GM03348 (cell line): ENCODE measurements at regions not wholly inside any gene's neighbourhood (a gene's known extent, or its start where the extent isn't known, plus 50 kb on each side); places are given as distances from the start of the nearest gene placed in this dataset.

Source experiments
- DNase-seq: peaks from one replicate; pipeline ENCODE4 v3.0.0; 2012; ENCODE audit warnings: low spot score

DNA sequence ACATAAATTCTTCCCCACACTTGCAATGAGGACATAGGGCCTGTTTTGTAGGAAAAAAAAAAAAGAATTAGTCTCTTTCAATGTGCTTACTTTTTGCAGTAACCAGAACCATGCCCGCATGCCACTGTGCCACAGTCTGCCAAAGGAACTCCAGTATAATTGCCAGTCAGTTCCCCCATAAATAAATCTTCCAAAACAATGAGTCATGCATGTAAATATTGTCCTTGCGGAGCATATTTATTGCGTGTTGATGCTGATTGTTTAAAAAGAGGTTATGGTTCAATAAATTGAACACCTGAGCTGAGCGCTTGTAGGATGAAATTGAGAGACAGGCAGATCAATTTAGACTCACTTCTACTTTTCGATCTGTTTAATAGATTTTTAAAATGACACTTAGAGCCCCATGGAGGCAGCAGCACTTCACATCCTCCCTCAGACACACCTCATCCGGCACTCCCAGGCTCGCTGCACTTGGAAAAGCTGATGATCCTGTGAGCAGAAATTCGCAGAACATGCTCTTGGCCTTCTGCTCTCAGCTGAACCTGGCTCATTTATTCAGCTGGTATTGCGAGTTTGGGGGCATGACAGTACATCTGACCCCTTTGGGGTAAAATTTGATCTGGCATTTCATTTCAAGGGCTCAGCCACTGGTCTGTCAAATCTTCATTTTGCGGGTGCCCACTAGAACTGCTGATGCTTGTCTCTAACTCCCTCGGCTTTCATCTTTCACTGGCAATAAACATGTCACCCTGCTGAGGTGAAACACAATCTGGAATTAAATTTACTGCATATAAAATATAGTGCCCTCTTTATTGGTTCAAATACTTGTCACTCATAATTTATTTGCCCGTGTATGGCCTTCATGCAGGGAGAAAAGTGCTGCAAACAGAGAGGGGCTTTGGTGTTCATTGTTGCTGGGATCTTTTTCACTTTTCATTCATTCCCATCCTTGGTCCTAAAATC lies 371.1 kb upstream of the POU3F2 start:
- no peak for DNase-seq

DNA sequence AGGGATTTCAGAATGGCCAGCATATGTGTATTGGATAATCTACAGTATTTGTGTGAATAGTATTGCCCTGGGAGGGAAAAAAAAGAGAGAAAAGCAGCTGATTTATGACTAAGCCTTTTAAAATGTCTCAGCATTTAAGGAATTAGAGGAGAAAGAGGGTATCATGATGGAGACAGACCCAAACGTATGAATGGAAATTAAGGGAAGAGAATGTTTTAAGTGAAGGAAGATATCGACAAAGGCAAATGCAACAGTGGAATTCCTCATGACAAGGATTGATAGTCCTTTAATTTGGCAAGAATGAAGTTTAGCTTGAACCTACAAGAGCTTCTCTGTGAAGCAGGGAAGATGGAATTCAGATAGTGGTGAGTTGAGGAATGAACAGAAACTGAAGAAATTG lies 367.3 kb upstream of the POU3F2 start:
- no peak for DNase-seq

DNA sequence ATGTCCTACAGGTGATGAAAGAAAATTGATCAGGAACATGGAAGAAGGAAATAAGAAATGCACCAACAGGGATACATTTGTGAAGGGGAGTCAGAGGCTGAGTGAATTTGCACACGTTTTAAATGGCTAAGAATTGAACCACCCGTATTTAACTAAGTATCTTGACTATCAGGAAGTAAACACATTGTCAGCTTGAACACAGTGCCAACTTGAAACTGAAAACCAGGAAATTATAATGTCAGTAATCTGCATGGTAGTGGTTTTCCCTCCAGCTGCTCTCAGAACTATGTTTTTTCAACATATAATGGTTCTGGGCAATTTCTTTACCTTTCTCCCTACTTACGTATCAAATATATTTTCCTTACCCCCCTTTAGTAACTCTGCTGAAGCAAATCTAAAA lies 366.5 kb upstream of the POU3F2 start:
- DNase-seq = no peak

DNA sequence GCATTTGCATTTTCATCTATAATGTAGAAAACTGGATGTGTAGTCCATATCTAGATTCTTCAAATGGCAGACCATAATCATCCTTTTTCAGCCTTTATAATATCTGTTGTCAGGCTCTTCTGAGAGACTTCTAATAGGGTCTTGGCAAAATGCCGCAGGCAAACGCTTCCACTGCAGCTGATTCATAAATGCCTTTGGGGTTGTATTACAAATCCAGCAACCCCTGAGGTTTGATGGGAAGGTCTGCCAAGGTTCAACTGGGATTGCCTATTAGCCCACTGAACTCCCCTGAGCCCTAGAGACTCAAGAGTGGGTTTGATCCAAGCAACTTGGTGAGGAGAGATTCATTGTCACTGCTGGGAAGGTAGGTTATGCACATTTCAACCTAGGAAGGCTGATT lies 365.2 kb upstream of the POU3F2 start:
- no peak for DNase-seq

DNA sequence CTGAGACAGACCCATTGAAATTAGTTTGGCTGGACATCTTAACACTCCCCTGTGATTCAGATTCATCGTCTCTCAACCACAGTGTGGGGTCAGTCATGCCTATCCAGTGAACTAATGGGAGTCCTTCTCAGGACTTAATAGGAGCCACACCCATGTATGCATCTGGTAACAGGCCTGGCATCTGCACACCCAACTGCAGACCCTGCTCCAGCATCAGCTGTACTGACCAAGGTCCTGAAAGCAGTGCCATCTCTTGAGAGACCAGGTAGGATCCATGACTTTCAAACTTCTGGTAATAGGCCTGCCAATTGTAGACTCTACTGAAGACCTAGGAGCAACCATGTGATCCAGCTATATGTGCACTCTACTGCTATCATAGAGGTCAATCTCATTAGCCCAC lies 363.6 kb upstream of the POU3F2 start:
- no peak for DNase-seq

DNA sequence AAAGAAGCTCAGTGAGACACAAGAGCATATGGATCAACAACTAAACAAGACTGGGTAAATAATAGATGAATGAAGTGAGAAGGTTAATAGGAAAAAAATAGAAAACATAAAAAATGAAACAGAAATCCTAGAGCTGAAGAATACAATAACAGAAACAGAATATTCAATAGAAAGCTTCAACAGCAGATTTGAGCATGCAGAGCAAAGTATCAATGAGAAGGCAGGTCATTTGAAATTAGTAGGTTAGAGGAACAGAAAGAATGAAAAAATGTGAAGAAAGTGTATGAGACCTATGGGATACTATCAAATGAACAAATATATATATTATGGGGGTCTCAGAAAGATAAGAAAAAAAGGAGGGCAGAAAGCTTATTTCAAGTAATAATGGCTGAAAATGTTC lies 362.9 kb upstream of the POU3F2 start:
- no peak for DNase-seq

DNA sequence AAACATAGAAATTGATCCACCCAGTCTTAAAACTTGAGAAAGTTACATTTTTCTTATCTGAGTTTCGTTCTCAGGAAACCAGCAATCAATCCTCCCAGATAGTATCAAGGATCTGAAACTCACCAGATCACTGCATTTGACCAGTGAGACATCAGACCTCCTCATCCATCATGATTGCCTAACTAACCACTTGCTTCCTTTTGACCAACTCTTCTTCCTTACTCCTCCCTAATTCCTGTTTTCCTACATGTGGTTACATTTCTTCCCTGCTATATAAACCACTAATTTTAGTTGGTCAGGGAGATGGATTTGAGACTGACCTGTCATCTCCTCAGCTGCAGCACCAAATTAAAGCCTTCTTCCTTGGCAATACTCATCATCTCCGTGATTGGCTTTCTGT lies 357.1 kb upstream of the POU3F2 start:
- no peak for DNase-seq

DNA sequence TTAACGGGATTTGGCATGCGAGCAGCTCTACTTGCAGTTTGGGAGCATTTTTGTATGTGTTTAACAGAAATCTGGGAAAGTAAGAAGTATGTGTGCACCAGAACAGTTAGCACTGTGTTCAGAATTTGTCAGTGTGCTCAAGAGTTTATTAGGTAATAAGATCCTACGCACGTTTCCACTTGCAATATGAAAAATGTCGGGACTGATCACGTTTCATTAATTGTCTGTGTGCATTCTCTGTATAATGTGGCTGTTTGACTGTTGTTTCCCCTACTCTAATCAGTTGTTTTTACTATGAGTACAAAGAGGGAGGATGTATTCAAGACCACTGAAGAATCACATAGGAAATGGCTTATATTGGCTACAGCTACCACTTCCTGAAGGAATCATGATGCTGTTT lies 349.7 kb upstream of the POU3F2 start:
- DNase-seq = no peak

DNA sequence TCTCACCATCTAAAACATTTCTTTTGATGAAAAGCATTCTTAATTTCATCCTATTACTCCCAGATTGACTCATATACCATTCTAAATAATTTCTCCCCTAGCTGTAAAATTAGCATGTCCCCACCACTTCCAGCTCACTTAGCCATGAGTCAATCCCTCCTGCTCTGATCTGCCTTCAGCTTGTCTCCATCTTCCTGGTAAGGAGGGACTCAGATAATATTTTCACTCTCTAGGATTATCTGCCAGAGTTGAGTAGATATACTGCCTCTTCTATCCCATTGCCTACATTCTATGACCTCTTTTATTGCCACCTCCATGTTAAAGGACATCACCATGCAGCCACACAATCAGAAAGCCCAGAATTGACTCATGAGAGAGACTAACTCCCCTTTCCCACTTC lies 348.8 kb upstream of the POU3F2 start:
- DNase-seq = no peak

DNA sequence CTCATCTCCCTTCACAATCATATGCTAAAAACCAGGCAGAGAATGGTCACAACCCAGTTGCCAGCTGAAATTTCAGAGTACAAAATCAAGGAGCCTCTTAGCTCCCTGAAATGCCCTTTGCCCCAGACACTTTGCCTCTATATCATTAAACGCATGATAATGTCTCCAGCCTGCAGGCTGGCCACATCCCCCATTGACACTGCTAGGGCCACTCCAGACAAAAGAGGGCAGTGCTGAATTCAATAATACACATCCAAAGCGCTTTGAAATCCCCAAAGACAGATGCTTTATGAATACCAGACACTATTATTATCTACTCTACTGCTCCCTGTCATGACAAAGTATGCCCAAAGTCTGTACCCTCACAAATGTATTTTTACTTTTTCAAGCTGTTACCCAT lies 348.3 kb upstream of the POU3F2 start:
- peak; percentile 2 for DNase-seq

DNA sequence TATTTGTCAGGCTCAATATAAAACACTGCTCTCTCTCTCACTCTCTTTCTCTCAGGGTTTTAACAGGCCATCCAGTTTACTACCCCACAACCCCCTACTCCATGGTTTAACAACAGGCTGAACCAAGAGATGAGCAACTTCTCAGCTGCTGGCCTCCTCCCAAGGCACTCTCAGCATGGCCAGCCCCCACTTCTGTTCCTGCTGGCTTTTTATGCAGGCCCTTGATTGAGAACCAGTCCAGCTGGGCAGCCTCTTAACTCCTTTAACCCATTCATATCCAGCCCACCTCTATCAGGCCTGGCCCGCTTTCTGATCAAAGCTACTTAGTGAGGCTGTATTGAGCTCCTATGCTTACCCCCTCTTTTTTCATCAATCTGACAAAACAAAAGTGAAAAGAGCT lies 346.8 kb upstream of the POU3F2 start:
- no peak for DNase-seq

DNA sequence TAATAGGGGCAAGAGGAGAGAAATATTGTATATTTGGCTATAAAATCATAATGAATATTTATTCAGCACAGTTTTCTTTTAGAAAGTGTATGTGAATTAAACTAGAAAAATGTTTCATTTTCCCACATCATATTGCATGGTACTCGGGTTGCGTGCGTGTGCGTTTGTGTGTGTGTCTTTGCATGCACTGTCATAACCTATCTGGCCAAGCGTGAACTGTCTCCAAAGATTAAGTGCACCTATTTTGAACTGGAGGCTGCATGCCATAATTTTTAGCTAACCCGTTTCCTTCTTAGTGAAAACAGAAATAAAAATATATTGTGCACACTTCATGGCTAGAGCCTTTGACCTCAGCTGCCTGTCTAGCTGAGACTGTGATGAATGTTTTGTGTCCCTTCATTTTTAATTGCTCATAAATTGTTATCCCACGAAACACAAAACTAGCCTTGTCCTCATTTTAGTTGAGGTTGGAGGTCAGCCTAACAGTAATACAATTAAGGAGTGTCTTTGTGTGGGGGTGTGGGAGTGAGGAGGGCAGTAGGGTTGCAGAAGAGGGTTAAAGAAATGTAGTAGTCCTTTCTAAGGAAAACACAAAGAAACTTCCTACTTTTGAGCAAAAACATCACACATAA lies 336.1 kb upstream of the POU3F2 start:
- DNase-seq = no peak

DNA sequence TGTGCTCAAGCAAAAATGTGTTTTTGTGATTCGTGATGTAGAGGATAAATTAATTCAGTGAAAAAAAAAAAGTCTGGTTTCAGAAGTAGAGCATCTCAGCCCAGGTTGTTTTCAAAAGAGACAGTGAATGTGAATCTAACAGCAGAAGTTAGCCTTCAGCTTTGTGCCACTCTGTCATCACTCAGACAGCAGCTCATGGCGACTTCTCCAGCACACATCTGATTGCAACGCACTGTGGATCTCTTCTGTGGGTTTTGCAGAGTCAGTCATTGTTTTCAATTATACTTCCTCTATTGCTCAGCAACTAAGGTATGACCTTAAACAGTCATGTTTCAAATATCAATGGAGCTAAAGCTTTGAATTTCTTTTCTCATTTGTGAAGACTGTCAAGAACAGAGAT lies 335.5 kb upstream of the POU3F2 start:
- DNase-seq = no peak

DNA sequence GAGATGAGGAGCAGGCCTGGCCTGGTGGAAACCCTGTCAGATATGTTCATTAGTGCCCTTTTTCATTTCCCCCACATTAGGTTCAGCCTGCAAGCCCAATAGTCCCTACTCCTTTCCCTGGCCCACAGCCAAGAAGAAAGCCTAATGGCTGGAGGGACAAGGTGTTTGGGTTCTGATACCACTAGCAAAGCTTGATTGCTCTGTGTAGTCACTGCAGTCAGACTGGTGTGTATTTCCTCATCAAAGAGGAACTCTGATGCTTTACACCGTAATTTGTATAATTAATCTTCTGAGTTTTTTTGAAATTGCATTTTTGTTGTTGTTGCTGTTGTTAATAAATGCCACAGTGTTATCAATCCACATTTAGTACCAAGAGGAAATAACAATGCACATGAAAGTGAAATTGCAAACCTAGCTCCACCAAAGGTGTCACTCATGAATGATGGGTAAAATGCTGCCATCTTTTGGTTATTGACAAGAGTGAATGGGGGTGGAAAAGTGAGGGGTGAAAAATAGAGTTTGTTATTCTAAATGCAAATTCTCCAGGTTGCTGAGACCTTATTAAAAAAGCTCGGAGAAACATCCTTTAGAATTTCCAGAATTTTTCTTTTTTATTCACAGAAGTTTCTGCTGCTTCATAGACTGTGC lies 320.2 kb upstream of the POU3F2 start:
- DNase-seq = no peak

DNA sequence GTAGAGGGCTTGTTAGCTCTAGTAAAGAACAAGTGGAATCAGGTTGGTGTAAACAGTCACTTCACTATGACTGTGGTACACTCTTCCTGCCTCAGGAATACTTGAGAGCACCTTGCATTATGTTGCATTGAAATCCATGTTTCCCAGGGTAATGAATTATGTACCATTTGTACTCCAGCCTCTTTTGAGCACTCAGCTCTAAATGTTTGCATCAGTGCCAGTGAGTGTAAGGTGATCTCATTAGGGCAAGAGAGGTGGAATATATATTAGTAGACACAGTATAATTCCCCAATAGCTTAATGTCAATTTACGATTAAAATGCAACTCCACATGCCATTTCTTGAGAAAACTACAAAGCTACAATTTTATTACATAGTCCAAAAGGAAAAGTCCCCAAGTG lies 319.6 kb upstream of the POU3F2 start:
- no peak for DNase-seq

DNA sequence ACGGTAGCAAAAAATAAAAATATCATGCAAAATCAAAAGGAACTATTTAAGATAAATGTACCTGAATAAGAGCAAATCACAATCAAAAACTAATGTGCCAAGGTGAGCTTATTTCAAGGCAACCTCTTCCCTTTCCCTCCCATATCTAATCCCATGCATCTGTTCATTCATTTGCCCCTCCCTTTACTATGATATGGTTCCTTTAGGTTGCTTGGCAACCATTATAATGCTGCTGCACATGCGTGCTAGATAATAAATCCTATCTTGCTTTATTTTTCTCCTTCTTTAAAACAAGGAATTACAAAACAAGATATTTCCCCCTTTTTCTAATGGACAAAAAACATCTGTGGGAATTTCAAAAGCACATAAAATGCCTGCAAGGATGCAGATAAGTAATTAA lies 318.2 kb upstream of the POU3F2 start:
- no peak for DNase-seq

DNA sequence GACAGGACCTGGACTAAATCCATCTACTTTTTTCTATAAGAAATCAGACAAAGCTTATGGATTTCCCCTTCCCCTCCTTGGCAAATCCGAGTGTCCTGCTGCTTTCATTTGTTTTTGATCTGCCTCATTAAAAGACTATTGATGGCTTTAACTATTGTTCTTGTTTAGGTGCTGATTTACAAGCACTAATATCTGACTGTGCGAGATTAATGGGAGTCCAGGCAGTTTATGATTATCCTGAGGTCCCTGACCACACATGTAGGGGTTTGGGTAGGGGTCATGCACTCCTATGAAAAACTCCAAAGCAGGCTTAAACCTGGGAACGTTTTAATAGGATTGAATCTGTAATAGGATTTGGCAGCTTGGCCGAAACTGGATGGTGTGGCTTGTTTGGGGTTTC lies 317.5 kb upstream of the POU3F2 start:
- DNase-seq = no peak

DNA sequence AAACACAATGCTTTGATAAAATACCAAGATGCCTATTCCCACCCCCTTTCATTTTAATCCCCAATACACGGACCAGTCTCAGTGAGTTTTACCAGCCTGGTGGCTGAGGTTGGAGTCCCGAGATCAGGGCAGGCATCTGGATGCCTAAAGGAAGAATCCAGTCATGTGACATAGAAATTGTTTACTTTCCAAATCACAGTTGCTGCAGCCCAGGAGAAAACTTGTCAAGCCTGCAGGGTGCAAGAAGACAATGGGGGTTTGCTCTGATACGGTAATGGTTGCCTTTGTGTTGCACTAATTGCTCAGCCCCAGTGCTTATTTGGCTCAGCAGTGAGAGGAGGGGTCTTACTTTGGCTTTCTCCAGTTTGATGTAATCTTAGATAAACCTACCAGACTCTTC lies 308.5 kb upstream of the POU3F2 start:
- no peak for DNase-seq

DNA sequence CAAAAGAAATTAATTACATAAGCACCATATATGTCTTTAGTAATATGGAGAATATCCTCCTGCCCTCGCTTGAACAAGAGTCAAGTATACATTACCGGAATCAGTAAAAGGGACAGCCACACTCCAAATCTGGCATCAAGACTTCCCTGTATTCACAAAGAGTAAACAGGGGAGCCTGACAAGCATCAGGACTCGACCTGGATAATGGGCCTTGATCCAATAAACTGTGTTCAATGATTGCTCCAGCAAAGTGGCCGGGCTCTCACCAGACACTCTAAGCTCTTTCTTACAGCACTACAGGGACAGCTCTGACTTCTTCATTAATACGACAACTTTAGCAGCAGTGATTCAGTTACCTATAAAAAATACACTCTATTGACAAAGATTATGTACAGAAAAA lies 307.9 kb upstream of the POU3F2 start:
- DNase-seq = no peak

DNA sequence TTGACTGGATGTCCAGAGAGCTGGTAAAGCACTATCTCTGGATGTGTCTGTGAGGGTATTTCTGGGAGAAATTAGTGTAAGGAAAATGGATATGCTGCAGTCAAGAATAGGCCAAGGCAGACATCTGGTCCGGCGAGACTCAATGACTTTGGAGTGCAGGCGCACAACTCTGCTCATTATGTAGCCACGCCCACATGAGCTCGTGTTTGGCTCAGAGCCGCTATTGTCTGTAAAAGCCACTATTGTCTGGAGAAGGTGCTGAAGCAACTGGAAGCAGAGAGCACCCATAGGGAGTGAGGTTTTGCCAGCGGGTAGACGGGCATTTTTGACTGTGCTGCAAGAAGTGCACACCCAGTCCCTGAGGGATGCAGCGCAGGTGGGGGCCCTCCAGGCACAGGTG lies 305.0 kb upstream of the POU3F2 start:
- DNase-seq = no peak

DNA sequence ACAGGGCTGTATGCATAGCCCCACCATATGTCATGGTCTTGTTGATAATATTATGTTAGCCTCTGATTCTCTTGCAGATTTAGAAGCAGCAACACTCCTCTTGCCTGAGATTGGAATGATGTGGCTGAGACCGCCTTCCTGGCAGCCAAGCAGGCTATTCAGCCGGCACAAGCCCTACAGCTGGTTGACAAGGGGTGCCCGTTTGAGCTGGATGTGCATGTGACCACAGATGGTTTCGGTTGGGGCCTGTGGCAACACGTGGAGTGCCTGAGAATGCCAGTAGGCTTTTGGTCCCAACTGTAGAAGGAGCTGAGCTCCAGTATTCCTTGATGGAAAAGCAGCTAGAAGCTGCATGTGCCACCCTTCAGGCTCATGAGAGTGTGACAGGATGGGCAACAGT lies 303.6 kb upstream of the POU3F2 start:
- DNase-seq = no peak

DNA sequence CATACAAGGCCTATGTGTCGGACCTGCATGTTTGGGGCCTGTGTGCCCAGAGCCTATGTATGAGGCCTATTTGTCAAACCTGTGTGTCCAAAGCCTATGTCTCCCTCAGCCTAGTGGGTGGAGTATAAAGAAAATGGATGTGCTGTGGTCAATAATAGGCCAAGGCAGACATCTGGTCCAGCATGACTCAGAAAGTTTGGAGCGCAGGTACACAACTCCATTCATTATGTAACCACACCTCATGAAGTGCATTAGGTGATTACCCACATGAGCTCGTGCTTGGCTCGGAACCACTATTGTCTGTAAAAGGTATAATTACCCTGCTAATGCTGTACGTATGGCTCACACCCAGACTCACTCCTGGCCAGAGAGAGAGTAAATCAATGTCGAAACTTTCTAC lies 302.4 kb upstream of the POU3F2 start:
- DNase-seq = no peak

DNA sequence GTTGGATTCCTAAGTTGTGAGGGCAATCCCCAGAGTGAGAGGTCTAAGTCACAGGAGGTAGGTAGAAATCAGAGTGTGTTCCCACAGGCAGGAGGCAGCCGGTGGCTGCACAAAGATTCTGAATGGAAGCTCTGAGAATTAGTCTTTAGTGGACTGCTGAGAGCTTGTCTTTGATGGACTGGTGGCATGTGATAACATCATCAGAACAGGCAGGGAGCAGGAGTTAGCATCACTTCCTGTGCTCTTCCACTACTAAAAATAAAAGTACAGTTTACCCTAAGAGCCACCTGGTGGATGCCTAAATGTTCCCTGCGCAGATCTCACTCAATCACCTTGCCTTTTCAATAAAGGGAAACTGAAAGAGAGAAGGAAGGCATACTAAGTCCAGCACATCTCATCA lies 294.6 kb upstream of the POU3F2 start:
- no peak for DNase-seq
